Heart left ventricle (tissue), 16 donors: ENCODE measurements at regions not wholly inside any gene's neighbourhood (a gene's known extent, or its start where the extent isn't known, plus 50 kb on each side); places are given as distances from the start of the nearest gene placed in this dataset.

Experiments
- ATAC-seq, 4 donors: fragments of 200-7000 bp; cut with Tn5 transposase; one replicate each; pipeline ENCODE4 v1.9.1; 2020 to 2022; ENCODE audit warnings: moderate library complexity in 4 of 4, mild to moderate bottlenecking in 3 of 4, moderate number of reproducible peaks in 1 of 4
- DNase-seq, 5 donors: peaks; one replicate each; pipeline ENCODE4 v3.0.0-alpha.2; 2020
- H3K27ac ChIP-seq, 12 donors: fragments of 200-600 bp; sonication (generic) in 4 of 12; one replicate each; pipeline versions ENCODE4 v1.5.0 to v1.8.0; 2016 to 2022; ENCODE audit warnings: mild to moderate bottlenecking in 2 of 12
- H3K27me3 ChIP-seq, 9 donors: fragments of 200-600 bp; sonication (generic) in 2 of 9; one replicate each; pipeline versions ENCODE4 v1.5.1 to v1.8.0; 2016 to 2022; ENCODE audit warnings: mild to moderate bottlenecking in 3 of 9
- H3K36me3 ChIP-seq, 9 donors: fragments of 200-600 bp; sonication (generic) in 2 of 9; one replicate each; pipeline versions ENCODE4 v1.5.0 to v1.8.0; 2018 to 2022; ENCODE audit warnings: mild to moderate bottlenecking in 2 of 9
- H3K4me1 ChIP-seq, 12 donors: fragments of 200-600 bp; sonication (generic) in 4 of 12; one replicate each; pipeline versions ENCODE4 v1.5.0 to v1.8.0; 2016 to 2022; ENCODE audit warnings: mild to moderate bottlenecking in 3 of 12
- H3K4me3 ChIP-seq, 12 donors: fragments of 200-600 bp; sonication (generic) in 4 of 12; one replicate each; pipeline versions ENCODE4 v1.5.0 to v1.8.0; 2017 to 2022; ENCODE audit warnings: mild to moderate bottlenecking in 9 of 12, moderate library complexity in 4 of 12
- H3K9me3 ChIP-seq, 12 donors: fragments of 200-600 bp; sonication (generic) in 4 of 12; one replicate each; pipeline versions ENCODE4 v1.5.0 to v1.8.0; 2016 to 2022; ENCODE audit warnings: mild to moderate bottlenecking in 1 of 12
- CTCF ChIP-seq, 12 donors: fragments of 200-600 bp; sonication (generic) in 4 of 12; IDR thresholded peaks; one replicate each; pipeline versions ENCODE4 v1.5.0 to v1.8.0; 2018 to 2022; ENCODE audit warnings: antibody characterized with exemption in 12 of 12, mild to moderate bottlenecking in 5 of 12
- POLR2A ChIP-seq, 2 donors: fragments of 450-650 bp; IDR thresholded peaks; one replicate each; pipeline ENCODE4 v1.6.1; 2017; ENCODE audit warnings: antibody characterized with exemption in 2 of 2, mild to moderate bottlenecking in 2 of 2, moderate library complexity in 2 of 2
- WGBS, 4 donors: extraction: QIAGEN DNeasy Blood & Tissue Kit in 2 of 4; methylation state at CpG; one replicate each; pipeline versions ENCODE4 v1.1.5 to v1.1.7; 2013 to 2018; 5-methylcytosine and 5-hydroxymethylcytosine counted together
- intact Hi-C, 10 donors: fragments of 100-400 bp; cut with DNase I; formaldehyde crosslinking; loops; one replicate each; pipeline versions ENCODE4 v1.11.1 to v1.14.2; 2022
- donor health status: ischemic (EF 13 %, LVEDD 7.1; RV severe dilation, severe dysfunction).
- donor health status: healthy with polysubstance abuse.
- donor health status: DM: no; HTN: yes; CAD: no.
- donor health status: DM: no; HTN: no; CAD: no.
- donor health status: ischemic (EF 25% LVEDD 6.9; RV normal size, moderate dysfunction).
- donor health status: ischemic (EF 25% LVEDD 5.7; RV mildly dilated, moderate dysfunction).
- donor health status: healthy.
- donor health status: DM: yes; HTN: yes; CAD: no.
- donor health status: ischemic (EF 35%, LVEDD 5.7; RV mildly dilated, moderate dysfunction).
- donor health status: nonischemic (EF 11% LVEDD 7.7; RV severe dilation, severe dysfunction).
- donor health status: DM: yes; HTN: yes; CAD: no.
- donor health status: PGD.
- donor health status: ischemic (EF 29% LVEDD 5.4; RV normal size, mild dysfunction).
- donor health status: nonischemic (EF 23%, LVEDD 6.1; RV moderate dilation, normal function).

DNA sequence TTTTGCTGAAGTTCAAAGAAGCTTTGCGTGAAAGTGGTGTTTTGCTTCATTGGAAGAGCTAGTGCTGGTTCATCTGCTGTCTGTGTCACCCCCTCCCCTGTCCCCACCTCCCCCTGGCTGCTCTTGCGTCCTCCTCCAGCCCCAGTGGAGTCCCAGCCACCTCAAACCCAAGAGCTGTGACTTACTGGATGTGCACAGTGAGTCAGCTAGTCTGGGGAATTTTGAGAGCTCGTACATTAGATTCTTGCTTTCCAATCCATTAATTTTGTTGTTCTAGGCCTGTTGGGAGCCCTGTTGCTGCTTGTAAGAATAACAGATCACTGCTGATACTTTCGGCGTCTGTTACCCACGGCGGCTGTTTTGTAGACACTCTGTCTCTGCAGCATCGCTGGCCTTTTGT, 412.1 kb downstream of the TSN start:
- WGBS, 4 donors = 78 to 88% (median 82%) methylated on average over 8 of the region's 8 CpGs
- no peak for DNase-seq
- Histone ChIP-seq H3K27ac (no peak overlapping the region), H3K4me3 (no peak overlapping the region), H3K9me3 (no peaks in the 10 kb centered on the region), H3K27me3 (no peaks in the 10 kb centered on the region), H3K36me3 (no peaks in the 10 kb centered on the region), H3K4me1 (no peaks in the 10 kb centered on the region)
- no peak for ATAC-seq
- intact Hi-C loops = no loop called here
- TF ChIP-seq POLR2A (IDR thresholded peaks at IDR 0.05) (no peak), CTCF (IDR thresholded peaks at IDR 0.05) (no peak)

GRCh38 chr2:122168799-122169198, 413.3 kb downstream of the TSN start:
- Histone ChIP-seq H3K4me3 (no peak overlapping the region), H3K36me3 (no peaks in the 10 kb centered on the region), H3K4me1 (no peaks in the 10 kb centered on the region), H3K27ac (no peak overlapping the region), H3K9me3 (no peaks in the 10 kb centered on the region), H3K27me3 (no peaks in the 10 kb centered on the region)
- WGBS, 4 donors = 62 to 71% (median 65%) methylated on average over 3 of the region's 3 CpGs
- ATAC-seq (no peak), DNase-seq (no peak)
- intact Hi-C loops = no loop called here
- TF ChIP-seq CTCF (IDR thresholded peaks at IDR 0.05) (no peak), POLR2A (IDR thresholded peaks at IDR 0.05) (no peak)

DNA sequence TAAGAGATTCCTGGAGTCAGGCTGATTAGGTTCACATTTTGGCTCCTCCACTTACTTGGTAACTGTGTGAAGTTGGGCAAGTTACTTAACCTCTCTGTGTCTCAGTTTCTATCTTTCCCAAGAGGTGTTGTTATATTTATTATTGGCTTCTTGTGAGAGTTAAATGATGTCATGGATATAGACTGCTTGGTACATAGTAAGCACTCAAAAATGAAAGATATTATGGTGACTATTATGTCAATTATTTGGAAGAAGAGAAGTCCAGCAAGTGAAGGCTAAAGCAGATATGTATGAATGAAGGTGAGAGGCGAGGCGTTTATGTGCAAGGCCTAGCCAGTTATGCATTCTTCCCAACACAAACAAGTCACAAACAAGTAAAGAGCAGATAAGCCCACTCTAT, 417.4 kb downstream of the TSN start:
- Histone ChIP-seq H3K4me1 (no peaks in the 10 kb centered on the region), H3K36me3 (no peaks in the 10 kb centered on the region), H3K27ac (no peak overlapping the region), H3K4me3 (no peak overlapping the region), H3K9me3 (no peaks in the 10 kb centered on the region), H3K27me3 (no peaks in the 10 kb centered on the region)
- intact Hi-C loops = no loop called here
- 92 to 99% (median 97%) methylated on average over 2 of the region's 2 CpGs for WGBS, 4 donors
- ATAC-seq (no peak), DNase-seq (no peak)
- TF ChIP-seq CTCF (IDR thresholded peaks at IDR 0.05) = no peak
- no peak for TF ChIP-seq POLR2A (IDR thresholded peaks at IDR 0.05)

GRCh38 chr2:122174061-122174460, 418.6 kb downstream of the TSN start:
- intact Hi-C loops = no loop called here
- Histone ChIP-seq H3K27me3 (no peaks in the 10 kb centered on the region), H3K4me3 (no peak overlapping the region), H3K36me3 (no peaks in the 10 kb centered on the region), H3K9me3 (no peaks in the 10 kb centered on the region), H3K27ac (no peak overlapping the region), H3K4me1 (no peaks in the 10 kb centered on the region)
- ATAC-seq (no peak), DNase-seq (no peak)
- WGBS, 4 donors = 71 to 85% (median 77%) methylated on average over 6 of the region's 6 CpGs
- TF ChIP-seq CTCF (IDR thresholded peaks at IDR 0.05) (no peak), POLR2A (IDR thresholded peaks at IDR 0.05) (no peak)
